ENCODE measurements at regions not wholly inside any gene's neighbourhood (a gene's known extent, or its start where the extent isn't known, plus 50 kb on each side); places are given as distances from the start of the nearest gene placed in this dataset.

DNA sequence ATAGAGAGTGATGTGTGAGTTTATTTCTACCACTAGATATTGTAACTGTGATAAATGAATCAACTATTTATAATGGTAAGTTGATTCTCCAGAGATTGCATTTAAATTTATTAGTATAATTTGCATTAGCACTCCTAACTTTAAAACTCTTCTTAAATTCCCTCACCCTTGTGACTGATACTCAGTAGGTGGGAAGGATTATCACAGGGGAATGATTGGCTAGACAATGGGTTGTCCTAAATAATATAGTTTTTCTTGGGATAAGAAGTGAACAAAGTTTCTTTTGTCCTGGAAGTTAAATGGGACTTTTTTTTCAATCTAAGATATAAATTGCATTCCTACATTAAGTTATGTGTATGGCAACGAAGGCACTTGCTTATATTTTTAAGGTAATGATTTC, 169.2 kb upstream of the PITX2 start:
- H3K27me3 Mint-ChIP-seq (ENCODE audit: unreplicated experiment): no peaks in the 10 kb centered on the region
- no peaks in the 10 kb centered on the region for H3K36me3 Mint-ChIP-seq (ENCODE audit: low read depth, unreplicated experiment)
- peaks cover 2% of the 10 kb centered on the region for H3K4me1 Mint-ChIP-seq (ENCODE audit: unreplicated experiment)

DNA sequence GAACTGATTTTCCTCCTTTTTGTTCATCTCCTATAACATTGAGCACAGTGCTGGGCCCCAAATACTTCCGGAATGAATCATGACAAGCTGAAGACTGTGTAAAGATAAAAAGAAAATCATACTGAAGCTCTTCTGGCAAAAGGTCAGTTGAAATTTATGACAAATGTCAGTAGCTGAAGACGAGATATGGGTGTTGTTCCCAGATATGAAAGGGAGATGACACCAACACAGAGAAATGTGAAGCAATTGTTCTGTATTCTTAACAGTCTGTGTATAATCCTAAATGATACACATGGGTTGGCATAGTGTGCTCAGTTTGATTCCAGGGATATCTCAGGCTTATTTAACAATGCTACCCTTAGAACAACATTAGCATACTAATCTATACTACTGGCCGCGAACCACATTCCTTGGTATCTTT, 170.5 kb upstream of the PITX2 start:
- Mint-ChIP-seq H3K4me3 (ENCODE audit: unreplicated experiment) (no peak overlapping the region), H3K9me3 (ENCODE audit: unreplicated experiment) (no peaks in the 10 kb centered on the region), H3K36me3 (ENCODE audit: low read depth, unreplicated experiment) (no peaks in the 10 kb centered on the region), H3K27ac (ENCODE audit: unreplicated experiment) (no peak overlapping the region), H3K4me1 (ENCODE audit: unreplicated experiment) (peaks cover 2% of the 10 kb centered on the region), H3K27me3 (ENCODE audit: unreplicated experiment) (no peaks in the 10 kb centered on the region)
- DNase-seq (ENCODE audit: low spot score): no peak
- TF ChIP-seq, protein P1, sequence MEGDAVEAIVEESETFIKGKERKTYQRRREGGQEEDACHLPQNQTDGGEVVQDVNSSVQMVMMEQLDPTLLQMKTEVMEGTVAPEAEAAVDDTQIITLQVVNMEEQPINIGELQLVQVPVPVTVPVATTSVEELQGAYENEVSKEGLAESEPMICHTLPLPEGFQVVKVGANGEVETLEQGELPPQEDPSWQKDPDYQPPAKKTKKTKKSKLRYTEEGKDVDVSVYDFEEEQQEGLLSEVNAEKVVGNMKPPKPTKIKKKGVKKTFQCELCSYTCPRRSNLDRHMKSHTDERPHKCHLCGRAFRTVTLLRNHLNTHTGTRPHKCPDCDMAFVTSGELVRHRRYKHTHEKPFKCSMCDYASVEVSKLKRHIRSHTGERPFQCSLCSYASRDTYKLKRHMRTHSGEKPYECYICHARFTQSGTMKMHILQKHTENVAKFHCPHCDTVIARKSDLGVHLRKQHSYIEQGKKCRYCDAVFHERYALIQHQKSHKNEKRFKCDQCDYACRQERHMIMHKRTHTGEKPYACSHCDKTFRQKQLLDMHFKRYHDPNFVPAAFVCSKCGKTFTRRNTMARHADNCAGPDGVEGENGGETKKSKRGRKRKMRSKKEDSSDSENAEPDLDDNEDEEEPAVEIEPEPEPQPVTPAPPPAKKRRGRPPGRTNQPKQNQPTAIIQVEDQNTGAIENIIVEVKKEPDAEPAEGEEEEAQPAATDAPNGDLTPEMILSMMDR (IDR thresholded peaks at IDR 0.05; ENCODE audit: unreplicated experiment): no peak

More for the DNA sequence above, 169.2 kb upstream of the PITX2 start:
- no peak for DNase-seq (ENCODE audit: low spot score)
- Mint-ChIP-seq H3K9me3 (ENCODE audit: unreplicated experiment) (no peaks in the 10 kb centered on the region), H3K27ac (ENCODE audit: unreplicated experiment) (no peak overlapping the region), H3K4me3 (ENCODE audit: unreplicated experiment) (no peak overlapping the region)
- TF ChIP-seq, protein P1 (IDR thresholded peaks at IDR 0.05; ENCODE audit: unreplicated experiment): no peak

- H3K4me1 Mint-ChIP-seq (ENCODE audit: unreplicated experiment): peaks cover 2% of the 10 kb centered on the region
Observed at GRCh38 chr4:110793890-110794554, 171.1 kb upstream of the PITX2 start.

DNA sequence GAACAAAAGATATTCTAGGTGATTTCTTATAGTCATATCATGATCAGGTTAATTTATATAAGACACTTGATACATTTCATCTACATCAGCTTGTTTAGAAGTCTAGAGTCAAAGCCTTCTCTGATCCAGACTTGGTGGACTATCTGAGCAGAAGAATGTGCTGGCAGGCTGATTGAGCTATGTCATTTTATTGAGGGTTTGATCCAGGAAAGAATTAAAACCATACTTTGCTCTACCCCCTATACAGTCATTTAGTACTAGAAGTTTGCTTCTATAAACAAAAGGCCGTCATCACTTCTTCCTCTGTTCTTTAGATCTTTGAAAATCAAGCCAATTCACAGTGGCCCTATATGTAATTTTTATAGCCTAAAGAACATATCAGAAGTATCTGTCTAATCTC, 173.1 kb upstream of the PITX2 start:
- H3K4me3 Mint-ChIP-seq (ENCODE audit: unreplicated experiment): no peak overlapping the region
- no peaks in the 10 kb centered on the region for H3K9me3 Mint-ChIP-seq (ENCODE audit: unreplicated experiment)
- no peaks in the 10 kb centered on the region for H3K36me3 Mint-ChIP-seq (ENCODE audit: low read depth, unreplicated experiment)
- peaks cover 2% of the 10 kb centered on the region for H3K4me1 Mint-ChIP-seq (ENCODE audit: unreplicated experiment)
- no peaks in the 10 kb centered on the region for H3K27me3 Mint-ChIP-seq (ENCODE audit: unreplicated experiment)
- TF ChIP-seq, protein P1 (IDR thresholded peaks at IDR 0.05; ENCODE audit: unreplicated experiment): no peak
- DNase-seq (ENCODE audit: low spot score): no peak
- H3K27ac Mint-ChIP-seq (ENCODE audit: unreplicated experiment): no peak overlapping the region

More at GRCh38 chr4:110793890-110794554, 171.1 kb upstream of the PITX2 start:
- no peaks in the 10 kb centered on the region for H3K9me3 Mint-ChIP-seq (ENCODE audit: unreplicated experiment)
- H3K27me3 Mint-ChIP-seq (ENCODE audit: unreplicated experiment): no peaks in the 10 kb centered on the region
- no peak overlapping the region for H3K27ac Mint-ChIP-seq (ENCODE audit: unreplicated experiment)
- no peak for DNase-seq (ENCODE audit: low spot score)
- H3K4me3 Mint-ChIP-seq (ENCODE audit: unreplicated experiment): no peak overlapping the region
- no peaks in the 10 kb centered on the region for H3K36me3 Mint-ChIP-seq (ENCODE audit: low read depth, unreplicated experiment)
- TF ChIP-seq, protein P1 (IDR thresholded peaks at IDR 0.05; ENCODE audit: unreplicated experiment): no peak

DNA sequence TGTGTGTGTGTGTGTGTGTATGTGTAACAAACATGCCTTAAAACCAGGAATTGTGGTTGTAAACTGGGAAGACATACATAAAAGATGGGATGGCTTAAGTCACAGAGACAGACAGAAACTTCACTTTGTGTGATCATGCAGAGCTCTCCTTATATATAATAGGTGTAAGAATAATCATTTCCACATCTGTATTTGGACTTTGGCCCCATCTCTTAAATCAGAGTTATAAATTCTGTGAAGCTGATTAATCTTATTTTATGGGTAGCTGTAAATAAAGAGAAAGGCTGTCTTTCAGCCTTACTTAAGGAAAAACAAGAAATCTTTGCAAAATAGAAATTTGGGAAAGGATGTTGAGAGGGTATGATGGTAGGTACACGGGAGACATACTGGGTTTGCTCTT, 174.6 kb upstream of the PITX2 start:
- Mint-ChIP-seq H3K9me3 (ENCODE audit: unreplicated experiment) (no peaks in the 10 kb centered on the region), H3K36me3 (ENCODE audit: low read depth, unreplicated experiment) (no peaks in the 10 kb centered on the region), H3K4me1 (ENCODE audit: unreplicated experiment) (peaks cover under 1% of the 10 kb centered on the region), H3K27me3 (ENCODE audit: unreplicated experiment) (no peaks in the 10 kb centered on the region), H3K4me3 (ENCODE audit: unreplicated experiment) (no peak overlapping the region), H3K27ac (ENCODE audit: unreplicated experiment) (no peak overlapping the region)
- TF ChIP-seq, protein P1 (IDR thresholded peaks at IDR 0.05; ENCODE audit: unreplicated experiment): no peak
- DNase-seq (ENCODE audit: low spot score): no peak
